PFSK-1 (cell line): ENCODE measurements at regions not wholly inside any gene's neighbourhood (a gene's known extent, or its start where the extent isn't known, plus 50 kb on each side); places are given as distances from the start of the nearest gene placed in this dataset.

Source experiments
- POLR2AphosphoS5 ChIP-seq: IDR thresholded peaks from 2 replicates; pipeline ENCODE4 v1.6.1; 2012; ENCODE audit warnings: low read depth, mild to moderate bottlenecking, control low read depth, low read length, moderate library complexity
- SIN3A ChIP-seq: IDR thresholded peaks from 2 replicates; pipeline ENCODE4 v1.6.1; 2012; ENCODE audit warnings: mild to moderate bottlenecking, low read length, moderate library complexity, borderline replicate concordance; ENCODE audit not compliant: insufficient read depth
- TF ChIP-seq, protein P1 (sequence below), 2 experiments: IDR thresholded peaks; 2 replicates each; pipeline versions ENCODE4 v1.6.1 to v1.8.0; 2011 to 2012; ENCODE audit warnings: low read depth in 2 of 2, low read length in 2 of 2, control low read depth in 1 of 2, inconsistent platforms in 1 of 2, mild to moderate bottlenecking in 1 of 2, moderate library complexity in 1 of 2; ENCODE audit not compliant: insufficient read depth in 1 of 2

DNA sequence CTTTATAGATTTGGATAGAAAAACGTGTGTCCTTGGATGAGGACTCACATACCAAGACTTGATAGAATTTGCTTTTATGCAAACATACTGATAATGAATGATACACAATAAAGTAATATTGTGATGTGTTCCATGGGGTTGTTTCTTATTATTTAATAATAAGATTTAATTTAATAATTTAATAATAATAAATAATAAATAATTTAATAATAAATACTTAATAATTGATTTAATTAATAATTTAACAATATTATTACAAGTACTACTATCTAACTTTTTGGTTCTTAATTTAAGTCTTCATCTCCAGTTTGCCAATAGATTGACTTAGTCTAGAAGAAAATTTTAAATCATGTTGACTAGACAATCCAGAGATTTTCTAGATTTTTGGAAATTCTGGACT, 909.2 kb upstream of the PCDH20 start:
- TF ChIP-seq, protein P1, sequence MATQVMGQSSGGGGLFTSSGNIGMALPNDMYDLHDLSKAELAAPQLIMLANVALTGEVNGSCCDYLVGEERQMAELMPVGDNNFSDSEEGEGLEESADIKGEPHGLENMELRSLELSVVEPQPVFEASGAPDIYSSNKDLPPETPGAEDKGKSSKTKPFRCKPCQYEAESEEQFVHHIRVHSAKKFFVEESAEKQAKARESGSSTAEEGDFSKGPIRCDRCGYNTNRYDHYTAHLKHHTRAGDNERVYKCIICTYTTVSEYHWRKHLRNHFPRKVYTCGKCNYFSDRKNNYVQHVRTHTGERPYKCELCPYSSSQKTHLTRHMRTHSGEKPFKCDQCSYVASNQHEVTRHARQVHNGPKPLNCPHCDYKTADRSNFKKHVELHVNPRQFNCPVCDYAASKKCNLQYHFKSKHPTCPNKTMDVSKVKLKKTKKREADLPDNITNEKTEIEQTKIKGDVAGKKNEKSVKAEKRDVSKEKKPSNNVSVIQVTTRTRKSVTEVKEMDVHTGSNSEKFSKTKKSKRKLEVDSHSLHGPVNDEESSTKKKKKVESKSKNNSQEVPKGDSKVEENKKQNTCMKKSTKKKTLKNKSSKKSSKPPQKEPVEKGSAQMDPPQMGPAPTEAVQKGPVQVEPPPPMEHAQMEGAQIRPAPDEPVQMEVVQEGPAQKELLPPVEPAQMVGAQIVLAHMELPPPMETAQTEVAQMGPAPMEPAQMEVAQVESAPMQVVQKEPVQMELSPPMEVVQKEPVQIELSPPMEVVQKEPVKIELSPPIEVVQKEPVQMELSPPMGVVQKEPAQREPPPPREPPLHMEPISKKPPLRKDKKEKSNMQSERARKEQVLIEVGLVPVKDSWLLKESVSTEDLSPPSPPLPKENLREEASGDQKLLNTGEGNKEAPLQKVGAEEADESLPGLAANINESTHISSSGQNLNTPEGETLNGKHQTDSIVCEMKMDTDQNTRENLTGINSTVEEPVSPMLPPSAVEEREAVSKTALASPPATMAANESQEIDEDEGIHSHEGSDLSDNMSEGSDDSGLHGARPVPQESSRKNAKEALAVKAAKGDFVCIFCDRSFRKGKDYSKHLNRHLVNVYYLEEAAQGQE (IDR thresholded peaks at IDR 0.05; ENCODE audit: insufficient read depth in 1 of 2, low read depth in 2 of 2, low read length in 2 of 2) = no peak
- TF ChIP-seq POLR2AphosphoS5 = no peak
- TF ChIP-seq SIN3A = no peak
